ENCODE measurements at regions not wholly inside any gene's neighbourhood (a gene's known extent, or its start where the extent isn't known, plus 50 kb on each side); places are given as distances from the start of the nearest gene placed in this dataset.

- TF ChIP-seq ESRRB (CRISPR knock-in tag; IDR thresholded peaks at IDR 0.05; ENCODE audit: borderline replicate concordance) = no peak
- no peak for TF ChIP-seq NFYB (IDR thresholded peaks at IDR 0.05; ENCODE audit: extremely low read depth, insufficient read length)
- TF ChIP-seq ZNF41 (CRISPR knock-in tag; conservative IDR thresholded peaks at IDR 0.05) = no peak
- TF ChIP-seq PKNOX1 (IDR thresholded peaks at IDR 0.05) = no peak
- TF ChIP-seq CTCF (IDR thresholded peaks at IDR 0.05 in 2 of 3, conservative IDR thresholded peaks at IDR 0.05 in 1 of 3; ENCODE audit: insufficient read depth in 2 of 3, low read depth in 1 of 3, low read length in 3 of 3) = no peak
- no peak for TF ChIP-seq UBTF (IDR thresholded peaks at IDR 0.05; ENCODE audit: borderline replicate concordance in 1 of 2, low read depth in 2 of 2, low read length in 2 of 2)
- no peak for TF ChIP-seq ARID3A (IDR thresholded peaks at IDR 0.05; ENCODE audit: borderline replicate concordance, low read depth, low read length)
- TF ChIP-seq MAFG (tag; conservative IDR thresholded peaks at IDR 0.05) = no peak
- TF ChIP-seq EZH2 (IDR thresholded peaks at IDR 0.05; ENCODE audit: borderline replicate concordance, low read depth, low read length) = no peak
- TF ChIP-seq PBX2 (CRISPR knock-in tag; IDR thresholded peaks at IDR 0.05; ENCODE audit: low read depth) = no peak
- TF ChIP-seq PBX2 (tag; conservative IDR thresholded peaks at IDR 0.05; ENCODE audit: low read depth) = no peak
- no peak for TF ChIP-seq CREM (IDR thresholded peaks at IDR 0.05; ENCODE audit: low read depth)
- TF ChIP-seq U2AF1 (optimal IDR thresholded peaks at IDR 0.05; ENCODE audit: low read depth, low read length) = no peak
- TF ChIP-seq MNT (conservative IDR thresholded peaks at IDR 0.05) = no peak
- no peak for TF ChIP-seq CHD1 (IDR thresholded peaks at IDR 0.05; ENCODE audit: low read length)
Observed at GRCh38 chrX:110584083-110584482, 211.5 kb downstream of the CHRDL1 start.
